ENCODE measurements at regions not wholly inside any gene's neighbourhood (a gene's known extent, or its start where the extent isn't known, plus 50 kb on each side); places are given as distances from the start of the nearest gene placed in this dataset.

- Mint-ChIP-seq H3K36me3 (peaks cover 0 to 3% (median 0%) of the 10 kb centered on the region in 3 donors), H3K27me3 (peaks cover 0 to 2% of the 10 kb centered on the region in 2 donors), H3K4me3 (no peak overlapping the region), H3K27ac (no peak overlapping the region), H3K4me1 (no peaks in the 10 kb centered on the region), H3K9me3 (peaks cover 9 to 53% (median 35%) of the 10 kb centered on the region in 5 donors)
- Histone ChIP-seq H3K9me3 (ENCODE audit: low read length) (no peaks in the 10 kb centered on the region), H3K27me3 (ENCODE audit: insufficient read depth, low read length, poor library complexity, severe bottlenecking) (no peaks in the 10 kb centered on the region), H3K4me3 (ENCODE audit: low read length) (no peak overlapping the region), H3K4me1 (ENCODE audit: insufficient read depth, low read length) (no peaks in the 10 kb centered on the region), H3K27ac (ENCODE audit: low read depth, low read length) (no peak overlapping the region), H3K36me3 (ENCODE audit: insufficient read depth, low read length) (no peaks in the 10 kb centered on the region)
- POLR2A ChIA-PET = no interaction called here
- DNase-seq = no peak
- CTCF ChIA-PET = no interaction called here
These were observed 66.3 kb upstream of the UFM1 start for GRCh38 chr13:38283346-38283745.

GRCh38 chr13:38265132-38265497 is 84.5 kb upstream of the UFM1 start:
- Histone ChIP-seq H3K36me3 (ENCODE audit: insufficient read depth, low read length) (no peaks in the 10 kb centered on the region), H3K27me3 (ENCODE audit: insufficient read depth, low read length, poor library complexity, severe bottlenecking) (no peaks in the 10 kb centered on the region), H3K4me1 (ENCODE audit: insufficient read depth, low read length) (no peaks in the 10 kb centered on the region), H3K27ac (ENCODE audit: low read depth, low read length) (no peak overlapping the region), H3K9me3 (ENCODE audit: low read length) (no peaks in the 10 kb centered on the region), H3K4me3 (ENCODE audit: low read length) (no peak overlapping the region)
- CTCF ChIA-PET = no interaction called here
- no peaks in the 10 kb centered on the region for H3K4me1 Mint-ChIP-seq
- no peak overlapping the region for H3K4me3 Mint-ChIP-seq
- peaks cover 1 to 4% of the 10 kb centered on the region in 2 donors for H3K27me3 Mint-ChIP-seq
- peaks cover 0 to 4% (median 0%) of the 10 kb centered on the region in 3 donors for H3K36me3 Mint-ChIP-seq
- no peak overlapping the region for H3K27ac Mint-ChIP-seq
- DNase-seq = no peak
- POLR2A ChIA-PET = no interaction called here
- H3K9me3 Mint-ChIP-seq = peaks cover 14 to 66% (median 45%) of the 10 kb centered on the region in 5 donors

- H3K27me3 ChIP-seq (ENCODE audit: insufficient read depth, low read length, poor library complexity, severe bottlenecking) = no peaks in the 10 kb centered on the region
- no peak overlapping the region for H3K4me3 Mint-ChIP-seq
- H3K27me3 Mint-ChIP-seq = peaks cover 0 to 4% of the 10 kb centered on the region in 2 donors
- no peak overlapping the region for H3K4me3 ChIP-seq (ENCODE audit: low read length)
- peaks cover 0 to 4% (median 0%) of the 10 kb centered on the region in 3 donors for H3K36me3 Mint-ChIP-seq
- no peak overlapping the region for H3K27ac ChIP-seq (ENCODE audit: low read depth, low read length)
- H3K9me3 Mint-ChIP-seq = peaks cover 14 to 60% (median 43%) of the 10 kb centered on the region in 5 donors
- CTCF ChIA-PET = no interaction called here
- no peaks in the 10 kb centered on the region for H3K36me3 ChIP-seq (ENCODE audit: insufficient read depth, low read length)
- H3K4me1 ChIP-seq (ENCODE audit: insufficient read depth, low read length) = no peaks in the 10 kb centered on the region
- no peaks in the 10 kb centered on the region for H3K4me1 Mint-ChIP-seq
- no peaks in the 10 kb centered on the region for H3K9me3 ChIP-seq (ENCODE audit: low read length)
- H3K27ac Mint-ChIP-seq = no peak overlapping the region
- POLR2A ChIA-PET = no interaction called here
- DNase-seq = peak in 1 of 5 donors; percentile 0
These were observed 85.1 kb upstream of the UFM1 start for GRCh38 chr13:38264363-38265131.

GRCh38 chr13:38262211-38262610 is 87.4 kb upstream of the UFM1 start:
- DNase-seq = no peak
- ChIA-PET POLR2A (no interaction called here), CTCF (no interaction called here)
- Mint-ChIP-seq H3K9me3 (peaks cover 14 to 48% (median 32%) of the 10 kb centered on the region in 5 donors), H3K27me3 (peaks cover 0 to 4% of the 10 kb centered on the region in 2 donors), H3K27ac (no peak overlapping the region), H3K4me3 (no peak overlapping the region), H3K36me3 (peaks cover 0 to 4% (median 0%) of the 10 kb centered on the region in 3 donors), H3K4me1 (no peaks in the 10 kb centered on the region)
- no peaks in the 10 kb centered on the region for H3K4me1 ChIP-seq (ENCODE audit: insufficient read depth, low read length)
- no peak overlapping the region for H3K27ac ChIP-seq (ENCODE audit: low read depth, low read length)
- H3K4me3 ChIP-seq (ENCODE audit: low read length) = no peak overlapping the region
- no peaks in the 10 kb centered on the region for H3K36me3 ChIP-seq (ENCODE audit: insufficient read depth, low read length)
- H3K27me3 ChIP-seq (ENCODE audit: insufficient read depth, low read length, poor library complexity, severe bottlenecking) = no peaks in the 10 kb centered on the region
- no peaks in the 10 kb centered on the region for H3K9me3 ChIP-seq (ENCODE audit: low read length)

- ChIA-PET CTCF (no interaction called here), POLR2A (no interaction called here)
- H3K36me3 Mint-ChIP-seq = no peaks in the 10 kb centered on the region
- DNase-seq = no peak
- Histone ChIP-seq H3K4me1 (ENCODE audit: insufficient read depth, low read length) (no peaks in the 10 kb centered on the region), H3K27ac (ENCODE audit: low read depth, low read length) (no peak overlapping the region), H3K36me3 (ENCODE audit: insufficient read depth, low read length) (no peaks in the 10 kb centered on the region), H3K4me3 (ENCODE audit: low read length) (no peak overlapping the region), H3K27me3 (ENCODE audit: insufficient read depth, low read length, poor library complexity, severe bottlenecking) (no peaks in the 10 kb centered on the region), H3K9me3 (ENCODE audit: low read length) (no peaks in the 10 kb centered on the region)
- H3K27me3 Mint-ChIP-seq = no peaks in the 10 kb centered on the region
- peaks cover 0 to 19% (median 13%) of the 10 kb centered on the region in 5 donors for H3K9me3 Mint-ChIP-seq
- H3K27ac Mint-ChIP-seq = no peak overlapping the region
- H3K4me1 Mint-ChIP-seq = no peaks in the 10 kb centered on the region
- no peak overlapping the region for H3K4me3 Mint-ChIP-seq
These were observed 94.1 kb upstream of the UFM1 start for GRCh38 chr13:38255600-38255999.

GRCh38 chr13:38239874-38240273 is 109.8 kb upstream of the UFM1 start:
- CTCF ChIA-PET = no interaction called here
- Histone ChIP-seq H3K4me3 (ENCODE audit: low read length) (no peak overlapping the region), H3K27me3 (ENCODE audit: insufficient read depth, low read length, poor library complexity, severe bottlenecking) (no peaks in the 10 kb centered on the region), H3K27ac (ENCODE audit: low read depth, low read length) (no peak overlapping the region), H3K9me3 (ENCODE audit: low read length) (no peaks in the 10 kb centered on the region), H3K36me3 (ENCODE audit: insufficient read depth, low read length) (no peaks in the 10 kb centered on the region), H3K4me1 (ENCODE audit: insufficient read depth, low read length) (no peaks in the 10 kb centered on the region)
- H3K36me3 Mint-ChIP-seq = no peaks in the 10 kb centered on the region
- no peak overlapping the region for H3K4me3 Mint-ChIP-seq
- H3K27me3 Mint-ChIP-seq = no peaks in the 10 kb centered on the region
- no peaks in the 10 kb centered on the region for H3K4me1 Mint-ChIP-seq
- DNase-seq = no peak
- no peak overlapping the region for H3K27ac Mint-ChIP-seq
- POLR2A ChIA-PET = no interaction called here
- H3K9me3 Mint-ChIP-seq = peaks cover 14 to 27% (median 18%) of the 10 kb centered on the region in 5 donors

- Mint-ChIP-seq H3K27ac (no peak overlapping the region), H3K4me3 (no peak overlapping the region), H3K36me3 (peaks cover 0 to 10% (median 0%) of the 10 kb centered on the region in 3 donors), H3K4me1 (no peaks in the 10 kb centered on the region), H3K9me3 (peaks cover 11 to 32% (median 16%) of the 10 kb centered on the region in 5 donors), H3K27me3 (no peaks in the 10 kb centered on the region)
- Histone ChIP-seq H3K36me3 (ENCODE audit: insufficient read depth, low read length) (no peaks in the 10 kb centered on the region), H3K4me3 (ENCODE audit: low read length) (no peak overlapping the region), H3K4me1 (ENCODE audit: insufficient read depth, low read length) (no peaks in the 10 kb centered on the region), H3K27me3 (ENCODE audit: insufficient read depth, low read length, poor library complexity, severe bottlenecking) (no peaks in the 10 kb centered on the region), H3K9me3 (ENCODE audit: low read length) (no peaks in the 10 kb centered on the region), H3K27ac (ENCODE audit: low read depth, low read length) (no peak overlapping the region)
- POLR2A ChIA-PET = no interaction called here
- CTCF ChIA-PET = no interaction called here
- no peak for DNase-seq
These were observed 121.3 kb upstream of the UFM1 start for GRCh38 chr13:38228322-38228721.

- ChIA-PET CTCF (interaction anchor here (0.6 kb wide), 1 partner anchor 15 kb away, joined by 3 read pairs; no protein-coding TSS in a partner anchor), POLR2A (no interaction called here)
- Histone ChIP-seq H3K4me1 (ENCODE audit: insufficient read depth, low read length) (no peaks in the 10 kb centered on the region), H3K27me3 (ENCODE audit: insufficient read depth, low read length, poor library complexity, severe bottlenecking) (no peaks in the 10 kb centered on the region), H3K9me3 (ENCODE audit: low read length) (no peaks in the 10 kb centered on the region), H3K4me3 (ENCODE audit: low read length) (no peak overlapping the region), H3K27ac (ENCODE audit: low read depth, low read length) (no peak overlapping the region), H3K36me3 (ENCODE audit: insufficient read depth, low read length) (no peaks in the 10 kb centered on the region)
- H3K27ac Mint-ChIP-seq = no peak overlapping the region
- H3K4me1 Mint-ChIP-seq = no peaks in the 10 kb centered on the region
- H3K4me3 Mint-ChIP-seq = no peak overlapping the region
- H3K27me3 Mint-ChIP-seq = no peaks in the 10 kb centered on the region
- peaks cover under 1 to 16% (median 6%) of the 10 kb centered on the region in 5 donors for H3K9me3 Mint-ChIP-seq
- peaks cover 0 to 7% (median 0%) of the 10 kb centered on the region in 3 donors for H3K36me3 Mint-ChIP-seq
- DNase-seq = no peak
These were observed 123.2 kb upstream of the UFM1 start for GRCh38 chr13:38226496-38226895.
